ENCODE measurements at regions not wholly inside any gene's neighbourhood (a gene's known extent, or its start where the extent isn't known, plus 50 kb on each side); places are given as distances from the start of the nearest gene placed in this dataset.

- no peak overlapping the region for H4K8ac ChIP-seq (ENCODE audit: low read length)
- no peak overlapping the region for H3K9ac ChIP-seq (ENCODE audit: low read length)
- no peaks in the 10 kb centered on the region for H3K27me3 ChIP-seq (ENCODE audit: control insufficient read depth in 1 of 2, insufficient read depth in 1 of 2, low read length in 2 of 2)
- H2BK5ac ChIP-seq (ENCODE audit: low read depth, low read length, poor library complexity, severe bottlenecking) = no peak overlapping the region
- H3K4me3 ChIP-seq (ENCODE audit: insufficient read depth in 1 of 2, low read depth in 1 of 2, low read length in 2 of 2) = no peak overlapping the region
- no peaks in the 10 kb centered on the region for H3K4me1 ChIP-seq (ENCODE audit: control insufficient read depth, insufficient read depth, low read depth, low read length)
- no peak overlapping the region for H2BK12ac ChIP-seq (ENCODE audit: low read length in 2 of 2)
- no peak overlapping the region for H3K14ac ChIP-seq (ENCODE audit: low read length in 2 of 2)
- no peak overlapping the region for H4K91ac ChIP-seq (ENCODE audit: low read length)
- no peak overlapping the region for H3K27ac ChIP-seq (ENCODE audit: low read length, poor library complexity, severe bottlenecking)
- H3K4ac ChIP-seq (ENCODE audit: low read depth in 1 of 2, low read length in 2 of 2) = no peak overlapping the region
- H2AK5ac ChIP-seq (ENCODE audit: low read length, severe bottlenecking) = no peak overlapping the region
- H2BK15ac ChIP-seq (ENCODE audit: low read depth, poor library complexity, severe bottlenecking) = no peak overlapping the region
- 95% methylated on average over 3 of the region's 3 CpGs for WGBS
- no peaks in the 10 kb centered on the region for H3K79me1 ChIP-seq (replicated peaks; ENCODE audit: low read length, poor library complexity, severe bottlenecking)
- no peak overlapping the region for H3K23ac ChIP-seq (ENCODE audit: low read length in 2 of 2)
- no peaks in the 10 kb centered on the region for H3K36me3 ChIP-seq (ENCODE audit: control insufficient read depth in 1 of 2, insufficient read depth in 2 of 2, low read depth in 1 of 2, low read length in 2 of 2)
- DNase-seq = no peak
- H3K18ac ChIP-seq (ENCODE audit: low read depth in 1 of 2, low read length in 2 of 2) = no peak overlapping the region
- no peaks in the 10 kb centered on the region for H3K9me3 ChIP-seq (ENCODE audit: control insufficient read depth, low read length)
- H3K4me2 ChIP-seq (ENCODE audit: low read length, poor library complexity, severe bottlenecking) = no peak overlapping the region
- H2BK120ac ChIP-seq (ENCODE audit: low read depth, low read length) = no peak overlapping the region
- H2AFZ ChIP-seq (ENCODE audit: low read depth, low read length) = no peak overlapping the region
Observed at GRCh38 chr6:4192627-4193026, 57.3 kb upstream of the ECI2 start.

GRCh38 chr6:4192173-4192572 is 56.8 kb upstream of the ECI2 start:
- Histone ChIP-seq H3K9ac (ENCODE audit: low read length) (no peak overlapping the region), H2BK12ac (ENCODE audit: low read length in 2 of 2) (no peak overlapping the region), H2AFZ (ENCODE audit: low read depth, low read length) (no peak overlapping the region), H2BK15ac (ENCODE audit: low read depth, poor library complexity, severe bottlenecking) (no peak overlapping the region), H4K91ac (ENCODE audit: low read length) (no peak overlapping the region), H3K79me1 (replicated peaks; ENCODE audit: low read length, poor library complexity, severe bottlenecking) (no peaks in the 10 kb centered on the region), H2BK120ac (ENCODE audit: low read depth, low read length) (no peak overlapping the region), H3K23ac (ENCODE audit: low read length in 2 of 2) (no peak overlapping the region), H4K8ac (ENCODE audit: low read length) (no peak overlapping the region), H3K27me3 (ENCODE audit: control insufficient read depth in 1 of 2, insufficient read depth in 1 of 2, low read length in 2 of 2) (no peaks in the 10 kb centered on the region), H3K18ac (ENCODE audit: low read depth in 1 of 2, low read length in 2 of 2) (no peak overlapping the region), H3K27ac (ENCODE audit: low read length, poor library complexity, severe bottlenecking) (no peak overlapping the region), H3K14ac (ENCODE audit: low read length in 2 of 2) (no peak overlapping the region), H3K4me2 (ENCODE audit: low read length, poor library complexity, severe bottlenecking) (no peak overlapping the region), H2AK5ac (ENCODE audit: low read length, severe bottlenecking) (no peak overlapping the region), H3K36me3 (ENCODE audit: control insufficient read depth in 1 of 2, insufficient read depth in 2 of 2, low read depth in 1 of 2, low read length in 2 of 2) (no peaks in the 10 kb centered on the region), H3K4me1 (ENCODE audit: control insufficient read depth, insufficient read depth, low read depth, low read length) (no peaks in the 10 kb centered on the region), H3K4me3 (ENCODE audit: insufficient read depth in 1 of 2, low read depth in 1 of 2, low read length in 2 of 2) (no peak overlapping the region), H2BK5ac (ENCODE audit: low read depth, low read length, poor library complexity, severe bottlenecking) (no peak overlapping the region), H3K9me3 (ENCODE audit: control insufficient read depth, low read length) (no peaks in the 10 kb centered on the region), H3K4ac (ENCODE audit: low read depth in 1 of 2, low read length in 2 of 2) (no peak overlapping the region)
- 100% methylated on average over 1 of the region's 1 CpG for WGBS
- no peak for DNase-seq

- no peak overlapping the region for H2BK12ac ChIP-seq (ENCODE audit: low read length in 2 of 2)
Observed at GRCh38 chr6:4191271-4191721, 55.9 kb upstream of the ECI2 start.

GRCh38 chr6:4189249-4189648 is 53.9 kb upstream of the ECI2 start:
- Histone ChIP-seq H2AK5ac (ENCODE audit: low read length, severe bottlenecking) (no peak overlapping the region), H3K4ac (ENCODE audit: low read depth in 1 of 2, low read length in 2 of 2) (no peak overlapping the region), H3K36me3 (ENCODE audit: control insufficient read depth in 1 of 2, insufficient read depth in 2 of 2, low read depth in 1 of 2, low read length in 2 of 2) (no peaks in the 10 kb centered on the region), H2BK12ac (ENCODE audit: low read length in 2 of 2) (no peak overlapping the region), H3K27ac (ENCODE audit: low read length, poor library complexity, severe bottlenecking) (no peak overlapping the region), H3K4me1 (ENCODE audit: control insufficient read depth, insufficient read depth, low read depth, low read length) (no peaks in the 10 kb centered on the region), H3K9me3 (ENCODE audit: control insufficient read depth, low read length) (no peaks in the 10 kb centered on the region), H3K9ac (ENCODE audit: low read length) (no peak overlapping the region), H3K14ac (ENCODE audit: low read length in 2 of 2) (no peak overlapping the region), H4K8ac (ENCODE audit: low read length) (no peak overlapping the region), H3K4me2 (ENCODE audit: low read length, poor library complexity, severe bottlenecking) (no peak overlapping the region), H3K4me3 (ENCODE audit: insufficient read depth in 1 of 2, low read depth in 1 of 2, low read length in 2 of 2) (no peak overlapping the region), H4K91ac (ENCODE audit: low read length) (no peak overlapping the region), H3K23ac (ENCODE audit: low read length in 2 of 2) (no peak overlapping the region), H2BK120ac (ENCODE audit: low read depth, low read length) (no peak overlapping the region), H2AFZ (ENCODE audit: low read depth, low read length) (no peak overlapping the region), H3K18ac (ENCODE audit: low read depth in 1 of 2, low read length in 2 of 2) (no peak overlapping the region), H2BK5ac (ENCODE audit: low read depth, low read length, poor library complexity, severe bottlenecking) (no peak overlapping the region), H3K27me3 (ENCODE audit: control insufficient read depth in 1 of 2, insufficient read depth in 1 of 2, low read length in 2 of 2) (no peaks in the 10 kb centered on the region), H2BK15ac (ENCODE audit: low read depth, poor library complexity, severe bottlenecking) (no peak overlapping the region), H3K79me1 (replicated peaks; ENCODE audit: low read length, poor library complexity, severe bottlenecking) (no peaks in the 10 kb centered on the region)
- 94% methylated on average over 8 of the region's 10 CpGs for WGBS
- DNase-seq = no peak

More at GRCh38 chr6:4191271-4191721, 55.9 kb upstream of the ECI2 start:
- Histone ChIP-seq H3K79me1 (replicated peaks; ENCODE audit: low read length, poor library complexity, severe bottlenecking) (no peaks in the 10 kb centered on the region), H4K8ac (ENCODE audit: low read length) (no peak overlapping the region), H3K14ac (ENCODE audit: low read length in 2 of 2) (no peak overlapping the region), H3K18ac (ENCODE audit: low read depth in 1 of 2, low read length in 2 of 2) (no peak overlapping the region), H3K4me3 (ENCODE audit: insufficient read depth in 1 of 2, low read depth in 1 of 2, low read length in 2 of 2) (no peak overlapping the region), H3K27me3 (ENCODE audit: control insufficient read depth in 1 of 2, insufficient read depth in 1 of 2, low read length in 2 of 2) (no peaks in the 10 kb centered on the region), H2BK5ac (ENCODE audit: low read depth, low read length, poor library complexity, severe bottlenecking) (no peak overlapping the region), H3K27ac (ENCODE audit: low read length, poor library complexity, severe bottlenecking) (no peak overlapping the region), H2BK15ac (ENCODE audit: low read depth, poor library complexity, severe bottlenecking) (no peak overlapping the region), H2AK5ac (ENCODE audit: low read length, severe bottlenecking) (no peak overlapping the region), H3K9ac (ENCODE audit: low read length) (no peak overlapping the region), H3K4me1 (ENCODE audit: control insufficient read depth, insufficient read depth, low read depth, low read length) (no peaks in the 10 kb centered on the region), H3K4ac (ENCODE audit: low read depth in 1 of 2, low read length in 2 of 2) (no peak overlapping the region), H3K23ac (ENCODE audit: low read length in 2 of 2) (no peak overlapping the region), H4K91ac (ENCODE audit: low read length) (no peak overlapping the region), H2BK120ac (ENCODE audit: low read depth, low read length) (no peak overlapping the region), H2AFZ (ENCODE audit: low read depth, low read length) (no peak overlapping the region), H3K9me3 (ENCODE audit: control insufficient read depth, low read length) (no peaks in the 10 kb centered on the region), H3K4me2 (ENCODE audit: low read length, poor library complexity, severe bottlenecking) (no peak overlapping the region), H3K36me3 (ENCODE audit: control insufficient read depth in 1 of 2, insufficient read depth in 2 of 2, low read depth in 1 of 2, low read length in 2 of 2) (no peaks in the 10 kb centered on the region)
- 94% methylated on average over 23 of the region's 27 CpGs for WGBS
- no peak for DNase-seq

Measured in mesenchymal stem cell (in vitro differentiated cells and primary cell).